ENCODE measurements at regions not wholly inside any gene's neighbourhood (a gene's known extent, or its start where the extent isn't known, plus 50 kb on each side); places are given as distances from the start of the nearest gene placed in this dataset.

DNA sequence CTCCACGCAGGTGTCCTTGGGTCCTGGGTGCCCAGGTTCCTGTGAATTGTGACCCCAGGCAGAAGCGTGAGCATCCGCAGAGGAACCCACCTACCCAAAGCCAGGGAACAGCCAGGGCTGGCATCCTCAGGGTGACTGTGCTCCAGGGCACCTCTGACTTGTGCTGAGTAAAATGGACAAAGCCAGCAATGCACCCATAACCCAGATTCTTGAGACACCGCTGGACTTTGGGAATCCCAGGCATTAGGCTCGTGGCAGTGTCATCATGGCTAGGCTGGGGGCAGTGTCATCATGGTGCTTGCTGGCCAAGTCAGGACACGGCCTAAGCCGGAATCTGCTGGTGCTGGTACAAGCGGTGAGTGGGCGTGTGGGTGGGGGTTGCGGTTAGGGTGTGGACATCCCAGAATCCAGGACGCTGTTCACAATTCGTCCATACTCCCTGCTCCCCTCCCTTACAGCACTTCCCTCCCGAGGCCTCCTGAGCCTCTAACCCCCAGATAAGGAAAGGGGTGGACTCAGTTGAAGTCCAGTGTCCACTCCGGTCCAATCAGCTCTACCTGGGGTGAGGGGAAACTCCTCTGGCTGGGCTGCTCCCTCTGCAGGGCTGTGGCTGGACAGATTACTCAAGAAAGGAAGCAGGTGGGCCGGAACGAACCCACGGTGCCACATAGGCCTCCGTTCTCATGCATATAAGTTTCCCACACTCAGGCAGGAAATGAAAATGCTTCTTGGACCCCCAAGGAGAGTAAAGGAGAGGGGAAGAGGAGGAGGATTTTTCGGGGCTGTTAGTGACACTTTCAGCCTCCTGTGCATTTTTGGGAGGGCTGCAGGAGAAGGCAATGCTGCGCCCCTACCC lies 138.9 kb downstream of the SEC14L1 start:
- no peak for TF ChIP-seq EZH2 (IDR thresholded peaks at IDR 0.05; ENCODE audit: low read length, missing control alignments)
- TF ChIP-seq, protein P1, sequence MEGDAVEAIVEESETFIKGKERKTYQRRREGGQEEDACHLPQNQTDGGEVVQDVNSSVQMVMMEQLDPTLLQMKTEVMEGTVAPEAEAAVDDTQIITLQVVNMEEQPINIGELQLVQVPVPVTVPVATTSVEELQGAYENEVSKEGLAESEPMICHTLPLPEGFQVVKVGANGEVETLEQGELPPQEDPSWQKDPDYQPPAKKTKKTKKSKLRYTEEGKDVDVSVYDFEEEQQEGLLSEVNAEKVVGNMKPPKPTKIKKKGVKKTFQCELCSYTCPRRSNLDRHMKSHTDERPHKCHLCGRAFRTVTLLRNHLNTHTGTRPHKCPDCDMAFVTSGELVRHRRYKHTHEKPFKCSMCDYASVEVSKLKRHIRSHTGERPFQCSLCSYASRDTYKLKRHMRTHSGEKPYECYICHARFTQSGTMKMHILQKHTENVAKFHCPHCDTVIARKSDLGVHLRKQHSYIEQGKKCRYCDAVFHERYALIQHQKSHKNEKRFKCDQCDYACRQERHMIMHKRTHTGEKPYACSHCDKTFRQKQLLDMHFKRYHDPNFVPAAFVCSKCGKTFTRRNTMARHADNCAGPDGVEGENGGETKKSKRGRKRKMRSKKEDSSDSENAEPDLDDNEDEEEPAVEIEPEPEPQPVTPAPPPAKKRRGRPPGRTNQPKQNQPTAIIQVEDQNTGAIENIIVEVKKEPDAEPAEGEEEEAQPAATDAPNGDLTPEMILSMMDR (conservative IDR thresholded peaks at IDR 0.05 in 1 of 2, IDR thresholded peaks at IDR 0.05 in 1 of 2; ENCODE audit: low read depth in 1 of 2, low read length in 2 of 2): no peak
